ENCODE measurements at regions not wholly inside any gene's neighbourhood (a gene's known extent, or its start where the extent isn't known, plus 50 kb on each side); places are given as distances from the start of the nearest gene placed in this dataset.

- H3K9me3 ChIP-seq, result no peaks in the 10 kb centered on the region
- H3K36me3 ChIP-seq, result no peaks in the 10 kb centered on the region
- no peak overlapping the region for H3K4me3 ChIP-seq
- no peak overlapping the region for H3K27ac ChIP-seq
- intact Hi-C loops (cut with DNase I; ENCODE audit: low total_unique reads), result no loop called here
- in situ Hi-C loops (cut with MboI; ENCODE audit: low sequenced_read_pairs in 4 of 4), result loop anchor here in 3 of 4 donors (5.0 kb wide), 1 partner anchor 335 kb away; no protein-coding TSS in a partner anchor
- DNase-seq (no peak), ATAC-seq (no peak)
- H3K27me3 ChIP-seq, result no peaks in the 10 kb centered on the region
- TF ChIP-seq CTCF (IDR thresholded peaks at IDR 0.05 in 4 of 5, conservative IDR thresholded peaks at IDR 0.05 in 1 of 5) (no peak), POLR2A (IDR thresholded peaks at IDR 0.05) (no peak)
- no peaks in the 10 kb centered on the region for H3K4me1 ChIP-seq
Observed at GRCh38 chr4:183837222-183837621, 67.9 kb upstream of the STOX2 start.

DNA sequence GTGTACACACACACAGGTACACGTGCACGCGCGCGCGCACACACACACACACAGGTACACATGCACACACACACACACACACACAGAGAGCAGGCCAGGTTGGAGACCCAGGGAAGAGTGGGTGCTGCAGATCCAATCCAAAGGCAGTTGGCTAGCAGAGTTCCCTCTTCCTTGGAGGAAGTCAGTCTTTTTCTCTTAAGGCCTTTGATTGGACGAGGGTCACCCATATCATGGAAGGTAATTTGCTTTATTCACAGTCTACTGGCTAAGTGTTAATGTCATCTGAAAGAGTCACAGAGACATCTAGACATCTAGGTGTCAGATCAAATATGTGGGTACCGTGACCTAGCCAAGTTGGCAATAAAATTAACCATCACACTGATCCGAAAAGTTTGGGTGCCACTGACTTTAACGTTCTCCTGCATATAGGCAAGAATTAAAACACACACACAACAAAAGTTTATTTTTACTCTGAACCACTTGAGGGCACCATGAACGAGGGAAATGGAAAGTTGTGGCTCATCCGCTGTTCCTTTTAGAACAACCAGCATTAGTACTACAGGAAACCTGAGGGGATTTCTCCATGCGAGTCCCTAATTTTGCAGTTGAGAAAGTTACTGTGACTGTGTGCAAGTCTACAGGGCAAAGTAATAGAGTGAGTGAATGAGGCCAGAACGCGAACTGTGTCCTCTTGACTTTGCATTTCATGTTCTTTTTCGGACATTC lies 66.0 kb upstream of the STOX2 start:
- TF ChIP-seq POLR2A (IDR thresholded peaks at IDR 0.05), result no peak
- no peak for TF ChIP-seq CTCF (IDR thresholded peaks at IDR 0.05 in 4 of 5, conservative IDR thresholded peaks at IDR 0.05 in 1 of 5)
- Histone ChIP-seq H3K27ac (no peak overlapping the region), H3K4me1 (no peaks in the 10 kb centered on the region), H3K9me3 (no peaks in the 10 kb centered on the region), H3K27me3 (no peaks in the 10 kb centered on the region), H3K4me3 (no peak overlapping the region), H3K36me3 (no peaks in the 10 kb centered on the region)
- DNase-seq (no peak), ATAC-seq (no peak)
- in situ Hi-C loops (cut with MboI; ENCODE audit: low sequenced_read_pairs in 4 of 4) (loop anchor here in 3 of 4 donors (5.0 kb wide), 1 partner anchor 333 kb away; no protein-coding TSS in a partner anchor), intact Hi-C loops (cut with DNase I; ENCODE audit: low total_unique reads) (no loop called here)

DNA sequence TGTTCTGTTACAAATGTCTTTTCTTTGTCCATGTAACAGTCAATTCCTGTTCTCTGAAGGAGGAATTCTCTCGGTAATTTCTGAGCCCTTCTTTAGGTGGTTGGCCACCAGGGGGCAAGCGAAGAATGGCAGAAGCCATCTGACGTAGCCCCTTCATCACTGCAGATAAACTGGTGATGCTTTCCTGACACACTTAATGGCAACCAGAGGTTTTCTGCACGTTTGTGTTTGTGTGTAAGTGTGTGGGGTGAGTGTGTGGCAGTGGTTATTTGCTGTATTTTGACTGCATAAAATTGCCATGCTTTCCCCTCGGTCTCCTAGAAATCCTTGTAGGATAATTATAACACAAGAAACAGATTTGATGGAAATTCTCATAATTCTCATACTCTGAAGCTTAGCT lies 64.8 kb upstream of the STOX2 start:
- ATAC-seq (peak; percentile 45 to 76), DNase-seq (peak; percentile 46 to 61)
- intact Hi-C loops (cut with DNase I; ENCODE audit: low total_unique reads), result loop anchor here (1.0 kb wide), 2 partner anchors 260 to 328 kb away; no protein-coding TSS in a partner anchor
- H3K9me3 ChIP-seq, result no peaks in the 10 kb centered on the region
- H3K36me3 ChIP-seq, result no peaks in the 10 kb centered on the region
- no peak overlapping the region for H3K4me3 ChIP-seq
- H3K4me1 ChIP-seq, result no peaks in the 10 kb centered on the region
- H3K27me3 ChIP-seq, result no peaks in the 10 kb centered on the region
- in situ Hi-C loops (cut with MboI; ENCODE audit: low sequenced_read_pairs in 4 of 4), result loop anchor here in 2 of 4 donors (5.0 to 10.0 kb wide), 2 partner anchors 254 to 327 kb away; no protein-coding TSS in a partner anchor
- TF ChIP-seq CTCF (IDR thresholded peaks at IDR 0.05 in 4 of 5, conservative IDR thresholded peaks at IDR 0.05 in 1 of 5), result peak; percentile 74 to 89 (median 81)
- no peak for TF ChIP-seq POLR2A (IDR thresholded peaks at IDR 0.05)
- no peak overlapping the region for H3K27ac ChIP-seq

- H3K27ac ChIP-seq, result no peak overlapping the region
- no peaks in the 10 kb centered on the region for H3K27me3 ChIP-seq
- H3K4me3 ChIP-seq, result no peak overlapping the region
- DNase-seq (no peak), ATAC-seq (no peak)
- H3K36me3 ChIP-seq, result no peaks in the 10 kb centered on the region
- TF ChIP-seq CTCF (IDR thresholded peaks at IDR 0.05 in 4 of 5, conservative IDR thresholded peaks at IDR 0.05 in 1 of 5) (no peak), POLR2A (IDR thresholded peaks at IDR 0.05) (no peak)
- intact Hi-C loops (cut with DNase I; ENCODE audit: low total_unique reads), result no loop called here
- H3K4me1 ChIP-seq, result no peaks in the 10 kb centered on the region
- in situ Hi-C loops (cut with MboI; ENCODE audit: low sequenced_read_pairs in 4 of 4), result loop anchor here in 2 of 4 donors (5.0 to 10.0 kb wide), 2 partner anchors 254 to 326 kb away; no protein-coding TSS in a partner anchor
- no peaks in the 10 kb centered on the region for H3K9me3 ChIP-seq
Observed at GRCh38 chr4:183841001-183841400, 64.1 kb upstream of the STOX2 start.
